ENCODE measurements at regions not wholly inside any gene's neighbourhood (a gene's known extent, or its start where the extent isn't known, plus 50 kb on each side); places are given as distances from the start of the nearest gene placed in this dataset.

- no peak for TF ChIP-seq POLR2A (IDR thresholded peaks at IDR 0.05)
- TF ChIP-seq, protein P1, sequence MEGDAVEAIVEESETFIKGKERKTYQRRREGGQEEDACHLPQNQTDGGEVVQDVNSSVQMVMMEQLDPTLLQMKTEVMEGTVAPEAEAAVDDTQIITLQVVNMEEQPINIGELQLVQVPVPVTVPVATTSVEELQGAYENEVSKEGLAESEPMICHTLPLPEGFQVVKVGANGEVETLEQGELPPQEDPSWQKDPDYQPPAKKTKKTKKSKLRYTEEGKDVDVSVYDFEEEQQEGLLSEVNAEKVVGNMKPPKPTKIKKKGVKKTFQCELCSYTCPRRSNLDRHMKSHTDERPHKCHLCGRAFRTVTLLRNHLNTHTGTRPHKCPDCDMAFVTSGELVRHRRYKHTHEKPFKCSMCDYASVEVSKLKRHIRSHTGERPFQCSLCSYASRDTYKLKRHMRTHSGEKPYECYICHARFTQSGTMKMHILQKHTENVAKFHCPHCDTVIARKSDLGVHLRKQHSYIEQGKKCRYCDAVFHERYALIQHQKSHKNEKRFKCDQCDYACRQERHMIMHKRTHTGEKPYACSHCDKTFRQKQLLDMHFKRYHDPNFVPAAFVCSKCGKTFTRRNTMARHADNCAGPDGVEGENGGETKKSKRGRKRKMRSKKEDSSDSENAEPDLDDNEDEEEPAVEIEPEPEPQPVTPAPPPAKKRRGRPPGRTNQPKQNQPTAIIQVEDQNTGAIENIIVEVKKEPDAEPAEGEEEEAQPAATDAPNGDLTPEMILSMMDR (IDR thresholded peaks at IDR 0.05 in 4 of 5, conservative IDR thresholded peaks at IDR 0.05 in 1 of 5) = no peak
Observed at GRCh38 chr2:238665919-238666318, 182.0 kb upstream of the TWIST2 start.
